ENCODE measurements at regions not wholly inside any gene's neighbourhood (a gene's known extent, or its start where the extent isn't known, plus 50 kb on each side); places are given as distances from the start of the nearest gene placed in this dataset.

DNA sequence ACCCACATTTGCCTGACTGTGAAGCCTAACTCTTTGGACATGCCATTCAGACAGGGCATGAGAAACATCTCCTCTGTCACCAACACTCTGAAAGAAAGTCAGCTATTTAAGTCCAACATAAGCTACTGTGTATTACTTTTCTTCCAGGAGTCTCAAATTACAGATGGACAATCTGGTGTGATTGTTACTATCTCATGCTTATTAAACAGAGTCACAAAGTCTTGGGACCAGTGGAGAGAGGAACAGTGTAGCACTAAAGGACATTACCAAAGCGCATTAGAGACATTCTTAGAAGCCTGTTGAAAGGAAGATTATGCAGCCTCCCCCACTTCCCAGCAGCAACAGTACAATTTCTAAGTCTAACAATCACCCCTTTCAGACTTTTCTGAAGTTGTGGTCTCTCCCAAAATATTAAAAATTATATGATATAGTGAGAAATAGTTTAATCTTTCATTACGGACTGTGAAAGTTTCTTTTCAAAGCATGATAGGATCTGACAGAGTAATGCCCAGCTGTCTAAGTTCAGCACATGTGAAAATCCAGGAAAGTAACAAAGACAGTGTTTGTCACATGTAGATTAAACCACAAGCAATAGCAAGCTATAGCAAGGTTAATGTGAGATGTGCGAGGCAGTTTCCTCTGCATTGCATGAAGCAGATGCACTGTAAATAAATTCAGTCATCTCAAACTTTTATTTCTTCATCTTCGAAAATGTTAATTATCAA is 280.9 kb upstream of the FZD8 start:
- TF ChIP-seq CTCF (conservative IDR thresholded peaks at IDR 0.05 in 1 of 2, IDR thresholded peaks at IDR 0.05 in 1 of 2; ENCODE audit: low read depth in 1 of 2, low read length in 2 of 2) (no peak), EZH2 (IDR thresholded peaks at IDR 0.05; ENCODE audit: low read length, missing control alignments) (no peak)

Measured in fibroblast of lung (primary cell).